ENCODE measurements at regions not wholly inside any gene's neighbourhood (a gene's known extent, or its start where the extent isn't known, plus 50 kb on each side); places are given as distances from the start of the nearest gene placed in this dataset.

- H3K4me1 ChIP-seq (ENCODE audit: control insufficient read depth, insufficient read depth, low read length, poor library complexity, severe bottlenecking) = peaks cover 4% of the 10 kb centered on the region
- H3K27ac ChIP-seq (ENCODE audit: low read depth, low read length, severe bottlenecking) = no peak overlapping the region
- no peaks in the 10 kb centered on the region for H3K36me3 ChIP-seq (ENCODE audit: control insufficient read depth, insufficient read depth, low read length)
- no CpG with 5 or more reads among the region's 4 CpGs for WGBS, 2 experiments (ENCODE audit: insufficient coverage in 2 of 2)
- H3K4me3 ChIP-seq (ENCODE audit: extremely low read depth, insufficient read depth, low read length, poor library complexity, severe bottlenecking) = no peak overlapping the region
- H3K9me3 ChIP-seq (ENCODE audit: control insufficient read depth, low read length) = no peaks in the 10 kb centered on the region
These were observed 666.5 kb downstream of the SLC16A7 start for GRCh38 chr12:60262378-60262777.

- Histone ChIP-seq H3K9me3 (ENCODE audit: control insufficient read depth, low read length) (no peaks in the 10 kb centered on the region), H3K4me1 (ENCODE audit: control insufficient read depth, insufficient read depth, low read length, poor library complexity, severe bottlenecking) (peaks cover 4% of the 10 kb centered on the region), H3K4me3 (ENCODE audit: extremely low read depth, insufficient read depth, low read length, poor library complexity, severe bottlenecking) (no peak overlapping the region), H3K27ac (ENCODE audit: low read depth, low read length, severe bottlenecking) (no peak overlapping the region), H3K36me3 (ENCODE audit: control insufficient read depth, insufficient read depth, low read length) (no peaks in the 10 kb centered on the region)
These were observed 667.3 kb downstream of the SLC16A7 start for GRCh38 chr12:60263161-60263560.

GRCh38 chr12:60263836-60264493 lies 668.1 kb downstream of the SLC16A7 start:
- peaks cover 4% of the 10 kb centered on the region for H3K4me1 ChIP-seq (ENCODE audit: control insufficient read depth, insufficient read depth, low read length, poor library complexity, severe bottlenecking)
- H3K27ac ChIP-seq (ENCODE audit: low read depth, low read length, severe bottlenecking) = no peak overlapping the region
- H3K9me3 ChIP-seq (ENCODE audit: control insufficient read depth, low read length) = no peaks in the 10 kb centered on the region
- 100% methylated on average over 1 of the region's 2 CpGs; no CpG with 5 or more reads in 1 of the 2 experiments for WGBS, 2 experiments (ENCODE audit: insufficient coverage in 2 of 2)
- H3K36me3 ChIP-seq (ENCODE audit: control insufficient read depth, insufficient read depth, low read length) = no peaks in the 10 kb centered on the region
- no peak overlapping the region for H3K4me3 ChIP-seq (ENCODE audit: extremely low read depth, insufficient read depth, low read length, poor library complexity, severe bottlenecking)

- H3K27ac ChIP-seq (ENCODE audit: low read depth, low read length, severe bottlenecking) = no peak overlapping the region
- H3K36me3 ChIP-seq (ENCODE audit: control insufficient read depth, insufficient read depth, low read length) = no peaks in the 10 kb centered on the region
- no peaks in the 10 kb centered on the region for H3K9me3 ChIP-seq (ENCODE audit: control insufficient read depth, low read length)
- H3K4me3 ChIP-seq (ENCODE audit: extremely low read depth, insufficient read depth, low read length, poor library complexity, severe bottlenecking) = no peak overlapping the region
- WGBS, 2 experiments (ENCODE audit: insufficient coverage in 2 of 2) = no CpG with 5 or more reads among the region's 1 CpG
- peaks cover 4% of the 10 kb centered on the region for H3K4me1 ChIP-seq (ENCODE audit: control insufficient read depth, insufficient read depth, low read length, poor library complexity, severe bottlenecking)
These were observed 669.9 kb downstream of the SLC16A7 start for GRCh38 chr12:60265741-60266140.

GRCh38 chr12:60266381-60266852 lies 670.6 kb downstream of the SLC16A7 start:
- 94% methylated on average over 3 of the region's 4 CpGs; no CpG with 5 or more reads in 1 of the 2 experiments for WGBS, 2 experiments (ENCODE audit: insufficient coverage in 2 of 2)
- no peaks in the 10 kb centered on the region for H3K9me3 ChIP-seq (ENCODE audit: control insufficient read depth, low read length)
- H3K27ac ChIP-seq (ENCODE audit: low read depth, low read length, severe bottlenecking) = no peak overlapping the region
- no peak overlapping the region for H3K4me3 ChIP-seq (ENCODE audit: extremely low read depth, insufficient read depth, low read length, poor library complexity, severe bottlenecking)
- no peaks in the 10 kb centered on the region for H3K36me3 ChIP-seq (ENCODE audit: control insufficient read depth, insufficient read depth, low read length)
- peaks cover 4% of the 10 kb centered on the region for H3K4me1 ChIP-seq (ENCODE audit: control insufficient read depth, insufficient read depth, low read length, poor library complexity, severe bottlenecking)

GRCh38 chr12:60269611-60270269 lies 673.9 kb downstream of the SLC16A7 start:
- no peaks in the 10 kb centered on the region for H3K36me3 ChIP-seq (ENCODE audit: control insufficient read depth, insufficient read depth, low read length)
- WGBS, 2 experiments (ENCODE audit: insufficient coverage in 2 of 2) = 93 to 98% methylated on average over 47 to 60 of the region's 66 CpGs
- no peak overlapping the region for H3K27ac ChIP-seq (ENCODE audit: low read depth, low read length, severe bottlenecking)
- H3K9me3 ChIP-seq (ENCODE audit: control insufficient read depth, low read length) = no peaks in the 10 kb centered on the region
- no peak overlapping the region for H3K4me3 ChIP-seq (ENCODE audit: extremely low read depth, insufficient read depth, low read length, poor library complexity, severe bottlenecking)
- H3K4me1 ChIP-seq (ENCODE audit: control insufficient read depth, insufficient read depth, low read length, poor library complexity, severe bottlenecking) = peaks cover 4% of the 10 kb centered on the region

GRCh38 chr12:60271816-60272215 lies 676.0 kb downstream of the SLC16A7 start:
- no peaks in the 10 kb centered on the region for H3K36me3 ChIP-seq (ENCODE audit: control insufficient read depth, insufficient read depth, low read length)
- 71 to 75% methylated on average over 7 to 9 of the region's 9 CpGs for WGBS, 2 experiments (ENCODE audit: insufficient coverage in 2 of 2)
- H3K4me3 ChIP-seq (ENCODE audit: extremely low read depth, insufficient read depth, low read length, poor library complexity, severe bottlenecking) = no peak overlapping the region
- H3K4me1 ChIP-seq (ENCODE audit: control insufficient read depth, insufficient read depth, low read length, poor library complexity, severe bottlenecking) = no peaks in the 10 kb centered on the region
- H3K27ac ChIP-seq (ENCODE audit: low read depth, low read length, severe bottlenecking) = no peak overlapping the region
- H3K9me3 ChIP-seq (ENCODE audit: control insufficient read depth, low read length) = no peaks in the 10 kb centered on the region

- Histone ChIP-seq H3K9me3 (ENCODE audit: control insufficient read depth, low read length) (peaks cover 13% of the 10 kb centered on the region), H3K4me1 (ENCODE audit: control insufficient read depth, insufficient read depth, low read length, poor library complexity, severe bottlenecking) (peaks cover 7% of the 10 kb centered on the region), H3K27ac (ENCODE audit: low read depth, low read length, severe bottlenecking) (no peak overlapping the region), H3K4me3 (ENCODE audit: extremely low read depth, insufficient read depth, low read length, poor library complexity, severe bottlenecking) (no peak overlapping the region), H3K36me3 (ENCODE audit: control insufficient read depth, insufficient read depth, low read length) (no peaks in the 10 kb centered on the region)
- no CpG with 5 or more reads among the region's 2 CpGs for WGBS, 2 experiments (ENCODE audit: insufficient coverage in 2 of 2)
These were observed 682.4 kb downstream of the SLC16A7 start for GRCh38 chr12:60278209-60278608.

- Histone ChIP-seq H3K4me3 (ENCODE audit: extremely low read depth, insufficient read depth, low read length, poor library complexity, severe bottlenecking) (no peak overlapping the region), H3K36me3 (ENCODE audit: control insufficient read depth, insufficient read depth, low read length) (no peaks in the 10 kb centered on the region), H3K9me3 (ENCODE audit: control insufficient read depth, low read length) (peaks cover 13% of the 10 kb centered on the region), H3K4me1 (ENCODE audit: control insufficient read depth, insufficient read depth, low read length, poor library complexity, severe bottlenecking) (peaks cover 7% of the 10 kb centered on the region), H3K27ac (ENCODE audit: low read depth, low read length, severe bottlenecking) (no peak overlapping the region)
- 80% methylated on average over 1 of the region's 1 CpG; no CpG with 5 or more reads in 1 of the 2 experiments for WGBS, 2 experiments (ENCODE audit: insufficient coverage in 2 of 2)
These were observed 683.4 kb downstream of the SLC16A7 start for GRCh38 chr12:60279221-60279620.

GRCh38 chr12:60281522-60281921 lies 685.7 kb downstream of the SLC16A7 start:
- H3K9me3 ChIP-seq (ENCODE audit: control insufficient read depth, low read length) = peaks cover 13% of the 10 kb centered on the region
- no peak overlapping the region for H3K4me3 ChIP-seq (ENCODE audit: extremely low read depth, insufficient read depth, low read length, poor library complexity, severe bottlenecking)
- no peak overlapping the region for H3K27ac ChIP-seq (ENCODE audit: low read depth, low read length, severe bottlenecking)
- no peaks in the 10 kb centered on the region for H3K36me3 ChIP-seq (ENCODE audit: control insufficient read depth, insufficient read depth, low read length)
- 89 to 94% methylated on average over 8 of the region's 8 CpGs for WGBS, 2 experiments (ENCODE audit: insufficient coverage in 2 of 2)
- peaks cover 7% of the 10 kb centered on the region for H3K4me1 ChIP-seq (ENCODE audit: control insufficient read depth, insufficient read depth, low read length, poor library complexity, severe bottlenecking)

- Histone ChIP-seq H3K27ac (ENCODE audit: low read depth, low read length, severe bottlenecking) (no peak overlapping the region), H3K9me3 (ENCODE audit: control insufficient read depth, low read length) (peaks cover 18% of the 10 kb centered on the region), H3K4me1 (ENCODE audit: control insufficient read depth, insufficient read depth, low read length, poor library complexity, severe bottlenecking) (no peaks in the 10 kb centered on the region), H3K4me3 (ENCODE audit: extremely low read depth, insufficient read depth, low read length, poor library complexity, severe bottlenecking) (no peak overlapping the region), H3K36me3 (ENCODE audit: control insufficient read depth, insufficient read depth, low read length) (no peaks in the 10 kb centered on the region)
- WGBS, 2 experiments (ENCODE audit: insufficient coverage in 2 of 2) = 57 to 100% methylated on average over 1 of the region's 1 CpG
These were observed 694.7 kb downstream of the SLC16A7 start for GRCh38 chr12:60290532-60290931.
